Stimulated activated CD8-positive, alpha-beta memory T cell treated with anti-CD3 and anti-CD28 coated beads, Interleukin-4, amount 100 ng/mL, for 4 hours (primary cell): ENCODE measurements at regions not wholly inside any gene's neighbourhood (a gene's known extent, or its start where the extent isn't known, plus 50 kb on each side); places are given as distances from the start of the nearest gene placed in this dataset.
A peak's percentile ranks its signal among the peaks of the same experiment; 100 is the strongest.
"Not testable (repeated sequence)": the region's sequence is repeated elsewhere in the genome, so short reads cannot be mapped to it uniquely, and the experiment has no call there.

ENCODE experiments used
- DNase-seq, 2 donors: peaks; one replicate each; pipeline ENCODE4 v3.0.0-alpha.2; 2020; ENCODE audit warnings: low read depth in 2 of 2, low spot score in 1 of 2

DNA sequence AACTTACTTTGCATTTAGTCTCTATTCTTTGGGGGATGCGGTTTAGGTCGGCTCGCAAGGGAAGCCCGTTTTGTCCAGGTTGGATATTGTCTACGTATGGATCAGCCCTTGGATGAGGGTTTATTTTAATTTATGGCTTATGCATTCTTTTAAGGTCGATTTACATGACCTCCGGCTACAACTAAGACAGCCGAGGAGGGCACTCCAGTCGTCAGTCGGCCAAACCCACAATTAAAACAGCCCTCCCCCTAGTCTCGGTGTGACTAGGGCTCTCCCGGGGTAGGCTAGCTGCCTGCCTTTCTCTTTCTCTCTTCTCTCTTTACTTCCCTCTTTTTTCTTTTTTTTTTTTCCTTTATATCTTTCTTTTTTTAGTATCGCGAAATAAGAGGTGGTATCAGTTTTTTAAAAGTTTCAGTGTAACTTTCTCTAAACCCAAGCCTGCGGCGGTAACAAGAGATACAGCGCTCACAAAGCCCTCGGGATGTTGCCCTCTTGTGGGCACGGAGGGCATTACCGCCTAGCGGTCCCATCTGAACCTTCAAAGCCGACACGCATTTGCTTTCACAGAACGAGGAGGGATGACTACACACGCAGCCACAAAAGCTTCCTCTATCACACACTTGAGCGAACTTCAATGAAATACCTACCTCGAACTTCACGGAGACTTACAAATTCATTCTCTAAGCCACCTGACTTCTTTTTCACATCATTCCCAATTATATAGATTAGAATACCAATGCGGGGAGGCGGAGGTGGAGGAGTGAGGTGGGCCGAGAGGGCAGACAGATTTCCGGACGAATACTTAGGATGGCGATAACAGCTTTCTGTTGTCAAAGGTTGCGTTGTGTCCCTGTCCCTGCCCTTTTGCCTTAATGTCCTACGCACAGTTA, 132.3 kb upstream of the C11orf58 start:
- DNase-seq: peak; percentile 54 to 66

DNA sequence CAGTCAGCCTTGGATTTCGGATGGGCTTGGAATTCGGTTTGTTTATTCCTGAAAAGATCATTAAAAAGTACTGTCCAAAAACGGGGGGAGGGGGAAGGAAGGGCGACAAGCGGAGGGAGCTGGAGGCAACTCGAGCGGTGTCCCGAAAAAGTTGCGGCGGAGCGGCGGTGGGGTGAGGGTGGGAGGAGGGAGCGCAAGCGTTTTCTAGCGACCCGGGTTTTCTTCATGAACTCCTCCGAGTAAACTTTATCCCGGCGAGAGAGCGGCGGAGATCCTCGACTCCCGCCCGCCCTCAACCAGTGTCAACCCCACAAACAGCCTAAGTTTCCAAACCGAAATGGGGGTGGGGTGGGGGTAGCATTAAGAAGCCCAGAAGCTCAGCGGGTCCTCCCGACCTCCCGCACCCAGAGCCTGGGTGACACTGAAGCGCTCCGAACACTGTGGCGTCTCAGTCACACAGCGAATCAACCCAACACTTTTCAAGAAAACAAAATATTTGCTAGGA, 133.0 kb upstream of the C11orf58 start:
- DNase-seq: no peak

DNA sequence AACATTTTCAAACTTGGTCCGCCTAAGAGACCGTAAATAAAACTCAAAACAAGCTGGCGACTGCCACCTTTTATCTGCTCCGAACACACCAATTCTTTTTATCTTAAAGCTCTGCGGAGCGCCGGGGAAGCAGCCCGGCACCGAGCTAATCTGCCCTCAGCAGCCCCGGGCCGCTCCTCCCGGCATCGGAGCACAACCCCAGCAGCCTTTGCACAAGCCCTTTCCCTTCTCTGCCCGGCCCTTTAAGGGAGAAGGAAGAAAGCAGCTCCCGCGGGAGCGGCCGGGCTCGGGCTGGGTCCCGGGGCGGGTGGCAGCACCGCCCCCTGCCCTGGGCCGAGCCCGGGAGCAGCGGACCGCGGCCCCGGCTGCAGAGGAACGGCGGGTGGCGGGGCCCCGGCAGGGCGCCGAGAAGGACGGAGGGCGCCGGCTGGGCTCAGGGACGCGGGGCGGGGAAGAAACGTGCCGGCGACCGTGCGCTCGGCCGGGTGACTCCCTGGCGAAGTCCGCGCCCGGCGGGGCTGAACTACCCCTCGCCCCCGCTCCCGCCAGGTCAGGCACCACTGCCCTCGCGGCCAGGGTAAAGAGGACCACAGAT, 133.6 kb upstream of the C11orf58 start:
- DNase-seq: no peak

GRCh38 chr11:16603890-16604793, 134.3 kb upstream of the C11orf58 start:
- DNase-seq: no peak

- DNase-seq: no peak
Measured at GRCh38 chr11:16603245-16603644, 135.2 kb upstream of the C11orf58 start.

GRCh38 chr11:16598906-16599305, 139.5 kb upstream of the C11orf58 start:
- no peak for DNase-seq

- DNase-seq: no peak
Measured at GRCh38 chr11:16598032-16598431, 140.4 kb upstream of the C11orf58 start.

GRCh38 chr11:16596231-16596630, 142.2 kb upstream of the C11orf58 start:
- DNase-seq: no peak

- no peak for DNase-seq
Measured at GRCh38 chr11:16591157-16591556, 147.3 kb upstream of the C11orf58 start.

DNA sequence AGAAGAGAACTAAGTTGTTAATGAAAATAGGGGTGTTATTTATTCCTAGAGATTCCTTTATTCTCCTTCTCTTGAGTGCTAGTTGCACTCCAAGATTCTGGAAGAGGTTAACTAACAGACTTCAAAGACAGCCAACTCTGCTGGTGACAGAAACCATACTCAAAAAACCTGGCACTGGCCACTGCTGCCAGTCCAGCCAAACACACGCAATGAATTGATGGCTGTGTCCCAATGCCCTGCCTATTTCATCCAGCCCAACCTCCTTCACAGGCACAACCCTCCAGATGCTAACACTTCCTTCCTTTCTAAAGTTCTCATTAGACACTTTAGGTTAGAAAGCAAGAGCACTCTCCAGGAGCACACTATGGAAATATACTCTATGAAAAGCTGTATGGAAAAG, 150.8 kb upstream of the C11orf58 start:
- no peak for DNase-seq

GRCh38 chr11:16584569-16584968, 153.9 kb upstream of the C11orf58 start:
- DNase-seq: no peak

GRCh38 chr11:16581078-16581477, 157.4 kb upstream of the C11orf58 start:
- not testable (repeated sequence) for DNase-seq

DNA sequence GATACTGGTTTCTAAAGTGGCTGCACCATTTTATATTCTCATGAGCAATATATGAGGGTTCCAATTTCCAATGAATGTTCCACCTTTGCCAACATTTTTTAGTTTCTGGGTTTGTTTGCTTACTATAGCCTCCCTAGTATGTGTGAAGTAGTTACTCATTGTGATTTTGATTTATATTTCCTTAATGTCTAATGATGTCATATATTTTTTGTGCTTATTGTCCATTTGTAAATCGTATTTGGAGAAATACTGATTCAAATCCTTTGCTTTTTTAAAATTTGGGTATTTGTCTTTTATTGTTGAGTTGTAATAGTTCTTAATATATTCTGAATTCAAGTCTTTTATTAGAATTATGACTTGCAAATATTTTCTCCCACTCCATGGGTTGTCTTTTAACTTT, 161.0 kb upstream of the C11orf58 start:
- DNase-seq: no peak

- not testable (repeated sequence) for DNase-seq
Measured at GRCh38 chr11:16574889-16575288, 163.6 kb upstream of the C11orf58 start.

DNA sequence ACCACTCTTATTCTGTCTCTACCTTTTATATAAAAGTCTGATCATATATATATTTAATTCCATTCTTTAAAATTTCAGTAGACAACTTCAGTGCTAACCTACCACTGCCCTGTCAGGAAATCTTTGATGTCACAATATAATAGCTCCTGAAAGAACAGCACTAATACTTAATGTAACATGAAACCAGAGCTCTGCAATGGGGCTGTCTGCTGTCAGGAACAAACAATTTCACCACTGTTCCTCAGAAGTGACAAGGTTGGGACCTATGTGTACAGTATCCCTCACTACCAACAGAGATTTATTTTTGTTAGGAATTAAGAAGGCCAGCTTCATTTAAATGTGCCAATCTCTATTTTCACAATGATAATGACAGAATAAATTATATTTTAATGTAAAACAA, 165.5 kb upstream of the C11orf58 start:
- no peak for DNase-seq

GRCh38 chr11:16561150-16561549, 177.3 kb upstream of the C11orf58 start:
- no peak for DNase-seq

DNA sequence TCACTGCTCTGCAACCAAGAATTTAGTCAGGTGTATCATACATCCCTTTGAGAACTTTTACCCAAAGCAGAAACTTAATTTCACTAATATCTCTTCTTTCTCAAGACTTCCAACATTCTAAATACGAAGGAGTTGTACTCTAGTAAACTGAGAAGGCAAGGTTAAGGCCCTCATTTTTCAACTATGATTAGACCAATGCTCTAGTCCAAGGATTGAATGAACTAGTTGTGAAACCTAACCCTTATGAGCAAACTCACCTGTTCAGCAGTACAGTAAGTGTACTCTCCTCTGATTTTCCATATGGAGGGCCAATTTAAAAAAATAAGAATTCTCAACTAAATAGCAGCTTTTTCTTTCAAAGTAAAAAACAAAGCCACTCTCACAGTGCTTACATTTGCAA, 180.0 kb upstream of the C11orf58 start:
- DNase-seq: no peak

DNA sequence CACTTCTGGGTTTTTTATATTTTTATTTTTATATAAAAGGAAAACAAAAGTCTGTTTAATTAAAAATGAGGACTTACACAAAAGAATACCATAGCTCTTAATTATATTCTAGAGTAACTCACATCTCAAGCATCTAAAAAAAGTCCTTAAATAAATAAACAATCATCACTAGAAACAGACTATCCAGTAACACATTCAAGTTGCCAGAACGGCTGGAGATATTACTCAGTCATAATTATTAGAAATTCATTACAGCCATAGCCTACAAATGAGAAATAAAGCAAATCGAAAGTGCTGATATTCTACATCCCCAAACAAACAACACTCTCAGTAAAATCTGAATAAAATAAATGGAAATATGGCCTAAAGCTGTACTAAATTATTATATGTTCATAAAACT, 182.5 kb upstream of the C11orf58 start:
- no peak for DNase-seq

GRCh38 chr11:16554361-16554760, 184.1 kb upstream of the C11orf58 start:
- no peak for DNase-seq

GRCh38 chr11:16547879-16548278, 190.6 kb upstream of the C11orf58 start:
- DNase-seq: no peak

DNA sequence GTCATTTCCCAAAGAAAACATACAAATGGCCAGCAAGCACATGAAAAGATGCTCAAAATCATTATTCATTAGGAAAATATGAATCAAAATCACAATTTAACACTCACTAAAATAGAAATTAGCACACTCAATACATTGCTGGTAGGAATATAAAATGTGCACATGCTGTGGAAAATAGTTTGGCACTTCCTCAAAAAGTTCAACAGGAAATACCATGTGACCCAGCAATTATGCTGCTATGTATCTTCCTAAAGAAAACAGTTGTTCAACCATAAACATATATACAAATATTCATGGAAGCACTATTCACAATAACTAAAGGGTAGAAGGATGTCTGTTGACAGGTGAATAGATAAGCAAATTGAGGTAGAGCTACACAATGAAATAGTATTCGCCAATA, 187.3 kb upstream of the SOX6 start:
- DNase-seq: no peak
